Neural progenitor cell (in vitro differentiated cells): ENCODE measurements at regions not wholly inside any gene's neighbourhood (a gene's known extent, or its start where the extent isn't known, plus 50 kb on each side); places are given as distances from the start of the nearest gene placed in this dataset.

Experiments used
- DNase-seq: peaks from one replicate; pipeline ENCODE4 v3.0.0-alpha.2; 2016; ENCODE audit warnings: low spot score
- H2AFZ ChIP-seq: fragments of 200-600 bp; sonication (generic); replicated peaks from 2 replicates; pipeline ENCODE4 v1.6.1; 2016; ENCODE audit warnings: antibody characterized with exemption
- H3F3A ChIP-seq: fragments of 200-600 bp; sonication (generic); 2 replicates; pipeline ENCODE4 v1.6.1; 2016; ENCODE audit warnings: antibody characterized with exemption, low read depth
- H3K27ac ChIP-seq: fragments of 200-600 bp; sonication (generic); 2 replicates; pipeline ENCODE4 v1.5.1; 2016; ENCODE audit warnings: mild to moderate bottlenecking
- H3K27me3 ChIP-seq: fragments of 200-600 bp; sonication (generic); 2 replicates; pipeline ENCODE4 v1.6.1; 2016; ENCODE audit warnings: mild to moderate bottlenecking, moderate library complexity
- H3K36me3 ChIP-seq: fragments of 200-600 bp; sonication (generic); 2 replicates; pipeline ENCODE4 v1.5.1; 2016
- H3K4me1 ChIP-seq: fragments of 200-600 bp; sonication (generic); 2 replicates; pipeline ENCODE4 v1.6.1; 2016; ENCODE audit warnings: mixed run types
- H3K4me2 ChIP-seq: fragments of 200-600 bp; sonication (generic); 2 replicates; pipeline ENCODE4 v1.6.1; 2016
- H3K4me3 ChIP-seq: fragments of 200-600 bp; sonication (generic); 2 replicates; pipeline ENCODE4 v1.5.1; 2016
- H3K79me2 ChIP-seq: fragments of 200-600 bp; sonication (generic); 2 replicates; pipeline ENCODE4 v1.6.1; 2016; ENCODE audit warnings: low read depth
- H3K9ac ChIP-seq: fragments of 200-600 bp; sonication (generic); 2 replicates; pipeline ENCODE4 v1.6.1; 2016
- H3K9me3 ChIP-seq: fragments of 200-600 bp; sonication (generic); 2 replicates; pipeline ENCODE4 v1.5.1; 2016; ENCODE audit warnings: low read depth
- H4K20me1 ChIP-seq: fragments of 200-600 bp; sonication (generic); 2 replicates; pipeline ENCODE4 v1.6.1; 2016; ENCODE audit warnings: low read depth
- H3K27ac Mint-ChIP-seq: 3 replicates; pipeline ENCODE4 v1.8.0; 2021; ENCODE audit warnings: mixed read lengths
- H3K27me3 Mint-ChIP-seq: 2 replicates; pipeline ENCODE4 v1.8.0; 2022; ENCODE audit warnings: low read depth, mild to moderate bottlenecking, inconsistent platforms, moderate library complexity, mixed read lengths; ENCODE audit not compliant: insufficient read depth
- H3K36me3 Mint-ChIP-seq: 3 replicates; pipeline ENCODE4 v1.8.0; 2021; ENCODE audit warnings: mixed read lengths
- H3K4me1 Mint-ChIP-seq: 3 replicates; pipeline ENCODE4 v1.8.0; 2021; ENCODE audit warnings: mixed read lengths
- H3K4me3 Mint-ChIP-seq: 3 replicates; pipeline ENCODE4 v1.8.0; 2021; ENCODE audit warnings: mild to moderate bottlenecking, moderate library complexity, mixed read lengths
- H3K9me3 Mint-ChIP-seq: 3 replicates; pipeline ENCODE4 v1.8.0; 2020; ENCODE audit warnings: mixed read lengths
- EZH2 ChIP-seq: fragments of 200-600 bp; sonication (generic); IDR thresholded peaks from 2 replicates; pipeline ENCODE4 v1.6.1; 2017; ENCODE audit warnings: antibody characterized with exemption, mild to moderate bottlenecking, moderate library complexity
- EZH2phosphoT487 ChIP-seq: fragments of 200-600 bp; sonication (generic); IDR thresholded peaks from 2 replicates; pipeline ENCODE4 v1.6.1; 2017; ENCODE audit warnings: antibody characterized with exemption
- TF ChIP-seq, protein P1 (sequence below): fragments of 200-600 bp; sonication (generic); IDR thresholded peaks from 2 replicates; pipeline ENCODE4 v1.5.1; 2017; ENCODE audit warnings: antibody characterized with exemption, mild to moderate bottlenecking

DNA sequence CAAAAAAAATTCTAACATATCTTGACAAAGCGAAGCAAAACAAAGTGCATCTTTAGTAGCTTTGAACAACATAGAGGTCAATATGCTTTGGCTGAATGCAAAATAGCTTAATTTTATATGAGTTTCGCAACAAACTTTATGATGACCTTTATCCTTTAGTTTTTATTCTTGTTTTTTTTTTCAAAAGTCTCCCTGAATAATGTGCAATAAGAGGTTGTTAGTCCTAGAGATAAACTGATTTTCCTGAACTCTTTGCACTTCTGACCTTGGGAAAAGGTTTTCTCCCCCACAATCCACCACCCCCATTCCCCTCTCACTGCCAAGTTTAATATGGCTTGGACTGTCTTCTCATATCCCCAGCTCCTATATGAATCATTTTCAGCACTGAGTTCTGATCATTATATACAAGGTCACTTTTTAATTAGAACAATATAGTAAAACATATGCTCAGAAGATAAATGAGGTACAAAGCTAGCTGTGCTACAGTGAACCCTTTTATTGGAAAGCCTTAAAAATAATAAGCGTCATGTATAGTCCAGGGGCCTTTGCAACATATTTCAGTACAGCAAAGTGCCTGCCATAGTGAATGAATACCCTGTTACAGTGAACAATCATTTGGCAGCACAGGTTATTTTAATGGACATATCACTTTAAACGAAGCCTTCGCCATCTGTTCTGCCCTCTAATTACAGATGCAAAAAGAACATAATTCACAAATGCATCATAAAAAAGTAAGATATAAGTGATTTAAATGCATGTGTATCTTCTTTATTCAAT is 496.3 kb upstream of the NR2F2 start:
- Histone ChIP-seq H3K27me3 (no peaks in the 10 kb centered on the region), H3K4me3 (no peak overlapping the region), H3K36me3 (no peaks in the 10 kb centered on the region), H3F3A (peaks cover 8% of the 10 kb centered on the region), H3K4me2 (no peak overlapping the region), H4K20me1 (no peaks in the 10 kb centered on the region), H3K4me1 (peaks cover 36% of the 10 kb centered on the region), H3K27ac (no peak overlapping the region), H3K9me3 (no peaks in the 10 kb centered on the region), H3K79me2 (no peaks in the 10 kb centered on the region), H2AFZ (no peak overlapping the region), H3K9ac (no peak overlapping the region)
- peaks cover 42% of the 10 kb centered on the region for H3K4me1 Mint-ChIP-seq
- H3K27ac Mint-ChIP-seq: no peak overlapping the region
- peaks cover 3% of the 10 kb centered on the region for H3K9me3 Mint-ChIP-seq
- no peaks in the 10 kb centered on the region for H3K27me3 Mint-ChIP-seq
- H3K36me3 Mint-ChIP-seq: no peaks in the 10 kb centered on the region
- DNase-seq: no peak
- no peak overlapping the region for H3K4me3 Mint-ChIP-seq
- TF ChIP-seq EZH2 (no peak), EZH2phosphoT487 (no peak)
- TF ChIP-seq, protein P1, sequence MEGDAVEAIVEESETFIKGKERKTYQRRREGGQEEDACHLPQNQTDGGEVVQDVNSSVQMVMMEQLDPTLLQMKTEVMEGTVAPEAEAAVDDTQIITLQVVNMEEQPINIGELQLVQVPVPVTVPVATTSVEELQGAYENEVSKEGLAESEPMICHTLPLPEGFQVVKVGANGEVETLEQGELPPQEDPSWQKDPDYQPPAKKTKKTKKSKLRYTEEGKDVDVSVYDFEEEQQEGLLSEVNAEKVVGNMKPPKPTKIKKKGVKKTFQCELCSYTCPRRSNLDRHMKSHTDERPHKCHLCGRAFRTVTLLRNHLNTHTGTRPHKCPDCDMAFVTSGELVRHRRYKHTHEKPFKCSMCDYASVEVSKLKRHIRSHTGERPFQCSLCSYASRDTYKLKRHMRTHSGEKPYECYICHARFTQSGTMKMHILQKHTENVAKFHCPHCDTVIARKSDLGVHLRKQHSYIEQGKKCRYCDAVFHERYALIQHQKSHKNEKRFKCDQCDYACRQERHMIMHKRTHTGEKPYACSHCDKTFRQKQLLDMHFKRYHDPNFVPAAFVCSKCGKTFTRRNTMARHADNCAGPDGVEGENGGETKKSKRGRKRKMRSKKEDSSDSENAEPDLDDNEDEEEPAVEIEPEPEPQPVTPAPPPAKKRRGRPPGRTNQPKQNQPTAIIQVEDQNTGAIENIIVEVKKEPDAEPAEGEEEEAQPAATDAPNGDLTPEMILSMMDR: no peak

DNA sequence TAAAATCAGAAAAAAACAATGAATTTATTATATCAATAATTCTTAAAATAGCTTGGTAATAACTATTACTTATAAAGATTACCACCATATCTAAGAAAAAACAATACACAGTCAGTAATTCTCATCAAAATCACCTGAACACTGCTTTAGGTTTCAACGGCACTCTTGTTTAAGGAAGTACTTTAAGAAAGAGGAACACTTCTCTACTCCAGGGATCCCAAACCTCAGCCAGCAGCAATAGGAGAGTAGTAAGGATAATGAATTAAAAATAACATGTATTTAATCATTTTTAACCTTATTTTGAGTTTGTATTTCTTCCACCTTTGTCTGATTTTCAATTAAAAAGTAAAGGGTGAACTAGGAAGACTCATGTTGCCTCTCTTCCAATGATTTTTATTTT is 494.0 kb upstream of the NR2F2 start:
- no peak overlapping the region for H3K4me3 ChIP-seq
- no peak overlapping the region for H2AFZ ChIP-seq
- Mint-ChIP-seq H3K36me3 (no peaks in the 10 kb centered on the region), H3K27ac (no peak overlapping the region), H3K27me3 (no peaks in the 10 kb centered on the region), H3K4me1 (peaks cover 41% of the 10 kb centered on the region), H3K9me3 (peaks cover 3% of the 10 kb centered on the region), H3K4me3 (no peak overlapping the region)
- TF ChIP-seq EZH2phosphoT487: no peak
- TF ChIP-seq, protein P1: no peak
- no peak for TF ChIP-seq EZH2
- no peaks in the 10 kb centered on the region for H3F3A ChIP-seq
- H3K79me2 ChIP-seq: no peaks in the 10 kb centered on the region
- H3K9ac ChIP-seq: no peak overlapping the region
- no peak for DNase-seq
- H3K4me2 ChIP-seq: no peak overlapping the region
- H3K36me3 ChIP-seq: no peaks in the 10 kb centered on the region
- H3K9me3 ChIP-seq: no peaks in the 10 kb centered on the region
- H3K27me3 ChIP-seq: no peaks in the 10 kb centered on the region
- no peaks in the 10 kb centered on the region for H4K20me1 ChIP-seq
- peaks cover 25% of the 10 kb centered on the region for H3K4me1 ChIP-seq
- no peak overlapping the region for H3K27ac ChIP-seq

DNA sequence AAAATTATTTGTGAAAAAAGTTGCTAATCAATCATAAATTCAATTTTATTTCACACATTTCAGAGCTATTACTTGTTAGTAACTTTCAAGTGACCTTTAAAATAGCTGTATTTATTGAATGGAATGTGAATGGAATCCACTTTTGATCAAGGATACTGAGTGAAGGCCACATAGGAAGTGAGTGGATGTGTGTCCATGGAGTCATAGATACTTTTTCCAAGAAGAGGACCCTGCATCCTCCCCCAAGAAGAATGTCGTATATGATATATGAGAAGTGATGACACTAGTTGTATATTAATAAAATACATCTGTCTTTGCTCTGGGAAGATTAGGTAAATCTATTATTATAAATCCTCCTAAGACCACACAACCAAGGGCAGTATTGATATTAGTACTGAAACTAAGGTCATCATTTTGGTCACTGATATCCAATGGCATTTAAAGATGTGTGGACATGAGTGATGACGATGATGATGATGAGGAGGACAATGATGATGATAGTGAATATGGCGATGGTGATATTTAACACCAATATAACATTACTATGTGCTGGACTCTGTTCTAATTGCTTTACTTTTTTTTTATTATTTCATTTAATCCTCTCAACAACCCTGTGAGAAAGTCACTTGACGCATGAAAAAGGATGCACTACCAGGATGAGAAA is 493.0 kb upstream of the NR2F2 start:
- Mint-ChIP-seq H3K4me1 (peaks cover 37% of the 10 kb centered on the region), H3K4me3 (no peak overlapping the region), H3K27ac (no peak overlapping the region), H3K27me3 (no peaks in the 10 kb centered on the region), H3K36me3 (no peaks in the 10 kb centered on the region), H3K9me3 (peaks cover 3% of the 10 kb centered on the region)
- no peak overlapping the region for H2AFZ ChIP-seq
- TF ChIP-seq, protein P1: no peak
- no peak for TF ChIP-seq EZH2
- TF ChIP-seq EZH2phosphoT487: no peak
- no peaks in the 10 kb centered on the region for H3F3A ChIP-seq
- H3K27ac ChIP-seq: no peak overlapping the region
- H4K20me1 ChIP-seq: no peaks in the 10 kb centered on the region
- no peak overlapping the region for H3K9ac ChIP-seq
- no peak overlapping the region for H3K4me3 ChIP-seq
- peaks cover 22% of the 10 kb centered on the region for H3K4me1 ChIP-seq
- no peaks in the 10 kb centered on the region for H3K9me3 ChIP-seq
- no peaks in the 10 kb centered on the region for H3K36me3 ChIP-seq
- H3K4me2 ChIP-seq: no peak overlapping the region
- H3K27me3 ChIP-seq: no peaks in the 10 kb centered on the region
- H3K79me2 ChIP-seq: no peaks in the 10 kb centered on the region
- no peak for DNase-seq
